H1 (cell line): ENCODE measurements at regions not wholly inside any gene's neighbourhood (a gene's known extent, or its start where the extent isn't known, plus 50 kb on each side); places are given as distances from the start of the nearest gene placed in this dataset.

Source experiments
- CTCF ChIA-PET: fragments of 300-600 bp; sonication (Branson Sonifier 250); formaldehyde crosslinking; loops from one replicate; lab custom pipeline; 2021; ENCODE audit not compliant: partially characterized antibody; lab: Charles Lee
- POLR2A ChIA-PET: fragments of 300-600 bp; sonication (Branson Sonifier 250); formaldehyde crosslinking; loops from one replicate; lab custom pipeline; 2021; ENCODE audit warnings: inconsistent platforms; ENCODE audit not compliant: partially characterized antibody; lab: Charles Lee
- DNase-seq, 2 experiments: peaks; one replicate each; pipeline versions ENCODE4 v3.0.0 to v3.0.0-alpha.2; 2010 to 2022; ENCODE audit warnings: low spot score in 2 of 2, low read depth in 1 of 2, mixed read lengths in 1 of 2
- FAIRE-seq: peaks from 2 replicates; lab custom pipeline; 2011; peaks lifted over from hg19 to GRCh38; lab: Jason Lieb, UNC
- H2AFZ ChIP-seq: 2 replicates; pipeline ENCODE4 v1.8.1; 2012; ENCODE audit warnings: low read length, inconsistent platforms
- H2AK5ac ChIP-seq: 2 replicates; pipeline ENCODE4 v1.6.1; 2013; ENCODE audit warnings: low read depth, low read length
- H2BK120ac ChIP-seq: replicated peaks from 2 replicates; pipeline ENCODE3; 2013; ENCODE audit warnings: low read depth, low read length, inconsistent platforms
- H2BK12ac ChIP-seq: 2 replicates; pipeline ENCODE4 v1.6.1; 2013; ENCODE audit warnings: low read depth, low read length
- H2BK15ac ChIP-seq: 2 replicates; pipeline ENCODE4 v1.6.1; 2013; ENCODE audit warnings: low read length
- H2BK20ac ChIP-seq: 2 replicates; pipeline ENCODE4 v1.6.1; 2013; ENCODE audit warnings: low read length
- H2BK5ac ChIP-seq: 2 replicates; pipeline ENCODE4 v1.6.1; 2013; ENCODE audit warnings: low read depth, low read length
- H3K14ac ChIP-seq: 2 replicates; pipeline ENCODE4 v1.6.1; 2013; ENCODE audit warnings: inconsistent platforms; ENCODE audit not compliant: insufficient read length
- H3K18ac ChIP-seq: 2 replicates; pipeline ENCODE4 v1.6.1; 2013; ENCODE audit warnings: low read length; ENCODE audit errors: extremely low read depth
- H3K23ac ChIP-seq: 2 replicates; pipeline ENCODE4 v1.6.1; 2013; ENCODE audit warnings: inconsistent platforms; ENCODE audit not compliant: insufficient read length
- H3K23me2 ChIP-seq: 2 replicates; pipeline ENCODE4 v1.6.1; 2013; ENCODE audit warnings: low read depth, low read length
- H3K27ac ChIP-seq: 2 replicates; pipeline ENCODE4 v1.6.1; 2011; ENCODE audit warnings: low read depth, low read length, inconsistent platforms
- H3K27me3 ChIP-seq, 4 experiments: replicated peaks in 1 of 4; 1 replicate in 1 of 4; 2 replicates in 3 of 4; pipeline versions ENCODE4 v1.6.1 to v1.8.1; 2011 to 2013; ENCODE audit warnings: low read length in 3 of 4, mild to moderate bottlenecking in 3 of 4, inconsistent platforms in 2 of 4, mixed read lengths in 2 of 4, moderate library complexity in 1 of 4; ENCODE audit not compliant: control insufficient read depth in 3 of 4, insufficient read depth in 3 of 4; ENCODE audit errors: extremely low read depth in 1 of 4
- H3K36me3 ChIP-seq, 4 experiments: 2 replicates each; pipeline versions ENCODE4 v1.6.1 to v1.8.1; 2011 to 2013; ENCODE audit warnings: mild to moderate bottlenecking in 4 of 4, low read length in 3 of 4, moderate library complexity in 2 of 4, control low read depth in 1 of 4, inconsistent platforms in 1 of 4; ENCODE audit not compliant: insufficient read depth in 4 of 4, control insufficient read depth in 2 of 4
- H3K4ac ChIP-seq: replicated peaks from 2 replicates; pipeline ENCODE3; 2013; ENCODE audit warnings: low read length, low read depth, mixed read lengths, inconsistent platforms; ENCODE audit not compliant: insufficient read length
- H3K4me1 ChIP-seq, 4 experiments: replicated peaks in 1 of 4; 1 replicate in 1 of 4; 2 replicates in 3 of 4; pipeline versions ENCODE4 v1.6.1 to v1.8.1; 2011 to 2013; ENCODE audit warnings: low read length in 3 of 4, inconsistent platforms in 2 of 4, mixed read lengths in 1 of 4; ENCODE audit not compliant: insufficient read depth in 4 of 4, control insufficient read depth in 3 of 4
- H3K4me2 ChIP-seq, 2 experiments: 2 replicates each; pipeline versions ENCODE4 v1.6.1 to v1.8.1; 2011 to 2013; ENCODE audit warnings: low read depth in 2 of 2, low read length in 2 of 2, control low read depth in 1 of 2, inconsistent platforms in 1 of 2, mild to moderate bottlenecking in 1 of 2; ENCODE audit not compliant: insufficient read depth in 1 of 2
- H3K4me3 ChIP-seq, 4 experiments: fragments of 200-600, 300-600 bp in 1 of 4; sonication (generic), shearing (Covaris generic), sonication (Bioruptor Twin) in 1 of 4; 2 replicates each; pipeline versions ENCODE4 v1.5.1 to v1.8.1; 2011 to 2016; ENCODE audit warnings: low read length in 4 of 4, low read depth in 3 of 4, control low read depth in 2 of 4, inconsistent platforms in 2 of 4, mild to moderate bottlenecking in 2 of 4, mixed read lengths in 1 of 4, moderate library complexity in 1 of 4; ENCODE audit not compliant: insufficient read depth in 2 of 4; ENCODE audit errors: extremely low read depth in 1 of 4
- H3K56ac ChIP-seq: replicated peaks from 2 replicates; pipeline ENCODE3; 2013; ENCODE audit warnings: low read depth, mild to moderate bottlenecking, mixed read lengths, low read length, inconsistent platforms; ENCODE audit not compliant: insufficient read length
- H3K79me1 ChIP-seq: 2 replicates; pipeline ENCODE4 v1.6.1; 2013; ENCODE audit warnings: low read depth, low read length, control low read depth
- H3K79me2 ChIP-seq, 2 experiments: 2 replicates each; pipeline versions ENCODE4 v1.6.1 to v1.8.1; 2012 to 2013; ENCODE audit warnings: low read length in 2 of 2, mild to moderate bottlenecking in 2 of 2, inconsistent platforms in 1 of 2; ENCODE audit not compliant: insufficient read depth in 2 of 2, control insufficient read depth in 1 of 2
- H3K9ac ChIP-seq, 4 experiments: replicated peaks in 1 of 4; 1 replicate in 1 of 4; 2 replicates in 3 of 4; pipeline versions ENCODE4 v1.6.1 to v1.8.1; 2011 to 2013; ENCODE audit warnings: low read depth in 3 of 4, low read length in 3 of 4, control low read depth in 2 of 4, mild to moderate bottlenecking in 2 of 4, moderate library complexity in 2 of 4, inconsistent platforms in 1 of 4; ENCODE audit errors: extremely low read depth in 1 of 4
- H3K9me3 ChIP-seq, 2 experiments: 2 replicates each; pipeline versions ENCODE4 v1.6.1 to v1.8.1; 2012 to 2013; ENCODE audit warnings: mild to moderate bottlenecking in 2 of 2, moderate library complexity in 2 of 2, control low read depth in 1 of 2, inconsistent platforms in 1 of 2, low read depth in 1 of 2, low read length in 1 of 2, mixed read lengths in 1 of 2; ENCODE audit not compliant: insufficient read depth in 2 of 2
- H4K20me1 ChIP-seq, 2 experiments: replicated peaks in 1 of 2; 2 replicates each; pipeline versions ENCODE3 to v1.8.1; 2011 to 2013; ENCODE audit warnings: inconsistent platforms in 2 of 2, low read length in 2 of 2, mild to moderate bottlenecking in 1 of 2; ENCODE audit not compliant: insufficient read depth in 2 of 2, control insufficient read depth in 1 of 2
- H4K5ac ChIP-seq: 2 replicates; pipeline ENCODE4 v1.6.1; 2013; ENCODE audit warnings: low read length, low read depth, mixed read lengths, inconsistent platforms; ENCODE audit not compliant: insufficient read length
- H4K8ac ChIP-seq: 2 replicates; pipeline ENCODE4 v1.8.0; 2013; ENCODE audit warnings: mild to moderate bottlenecking, moderate library complexity, low read length, inconsistent platforms; ENCODE audit not compliant: insufficient read depth; ENCODE audit errors: extremely low read depth
- H4K91ac ChIP-seq: replicated peaks from 2 replicates; pipeline ENCODE3; 2013; ENCODE audit warnings: low read length, mixed read lengths, inconsistent platforms; ENCODE audit not compliant: insufficient read length
- BRCA1 ChIP-seq: IDR thresholded peaks from 2 replicates; pipeline ENCODE4 v1.6.1; 2012; ENCODE audit warnings: low read depth, low read length, improper control_type of control experiment
- CBX5 ChIP-seq: fragments of 300-800, 300-1000 bp; sonication (generic); IDR thresholded peaks from 2 replicates; pipeline ENCODE4 v1.7.1; 2016; ENCODE audit warnings: antibody characterized with exemption, low read length, low read depth
- CHD1 ChIP-seq: IDR thresholded peaks from 2 replicates; pipeline ENCODE4 v1.6.1; 2012; ENCODE audit warnings: low read depth, low read length, improper control_type of control experiment
- CHD2 ChIP-seq: IDR thresholded peaks from 2 replicates; pipeline ENCODE4 v1.6.1; 2012; ENCODE audit warnings: low read length, improper control_type of control experiment
- CREB1 ChIP-seq: IDR thresholded peaks from 2 replicates; pipeline ENCODE4 v1.6.1; 2012; ENCODE audit warnings: inconsistent platforms
- GABPA ChIP-seq: IDR thresholded peaks from 2 replicates; pipeline ENCODE4 v1.6.1; 2011; ENCODE audit warnings: mild to moderate bottlenecking, low read length, moderate library complexity, borderline replicate concordance; ENCODE audit not compliant: insufficient read depth
- KDM1A ChIP-seq: fragments of 200-600, 300-600 bp; sonication (generic); IDR thresholded peaks from 2 replicates; pipeline ENCODE4 v1.7.1; 2016; ENCODE audit warnings: mild to moderate bottlenecking, low read length, borderline replicate concordance
- POLR2A ChIP-seq, 2 experiments: IDR thresholded peaks; 1 replicate in 1 of 2; 2 replicates in 1 of 2; pipeline ENCODE4 v1.6.1; 2011; ENCODE audit warnings: low read depth in 2 of 2, low read length in 2 of 2, mild to moderate bottlenecking in 2 of 2; ENCODE audit errors: control extremely low read depth in 1 of 2
- SRF ChIP-seq: IDR thresholded peaks from 2 replicates; pipeline ENCODE4 v1.6.1; 2011; ENCODE audit warnings: mild to moderate bottlenecking, low read depth, low read length, moderate library complexity
- TAF1 ChIP-seq: IDR thresholded peaks from 2 replicates; pipeline ENCODE4 v1.6.1; 2011; ENCODE audit warnings: mild to moderate bottlenecking, low read depth, low read length
- TBP ChIP-seq: IDR thresholded peaks from 2 replicates; pipeline ENCODE4 v1.6.1; 2011; ENCODE audit warnings: low read depth, low read length, improper control_type of control experiment
- WGBS, 2 experiments: shearing (Covaris generic) in 1 of 2; methylation state at CpG; one replicate each; pipeline versions ENCODE4 v1.1.6 to v1.1.7; 2013 to 2015; ENCODE audit warnings: low lambda C conversion rate in 2 of 2, mixed read lengths in 2 of 2, inconsistent platforms in 1 of 2, low coverage in 1 of 2, missing lambda C conversion rate in 1 of 2; ENCODE audit not compliant: insufficient replicate concordance in 2 of 2, insufficient coverage in 1 of 2, insufficient read length in 1 of 2; ENCODE audit errors: extremely low coverage in 1 of 2, missing lambda C conversion rate in 1 of 2; 5-methylcytosine and 5-hydroxymethylcytosine counted together

- no peak overlapping the region for H2AK5ac ChIP-seq
- H3K36me3 ChIP-seq = no peaks in the 10 kb centered on the region
- no peak overlapping the region for H3K4me3 ChIP-seq
- DNase-seq (no peak), FAIRE-seq (no peak)
- no peak overlapping the region for H3K4me2 ChIP-seq
- H3K9me3 ChIP-seq = peaks cover 17% of the 10 kb centered on the region in 2 experiments
- H2BK12ac ChIP-seq = no peak overlapping the region
- WGBS, 2 experiments = 43% methylated on average over 2 of the region's 2 CpGs; no CpG with 5 or more reads in 1 of the 2 experiments
- no peak overlapping the region for H2BK5ac ChIP-seq
- H4K91ac ChIP-seq = no peak overlapping the region
- no peak overlapping the region for H3K27ac ChIP-seq
- H4K8ac ChIP-seq = no peak overlapping the region
- H3K18ac ChIP-seq = no peak overlapping the region
- H3K23ac ChIP-seq = no peak overlapping the region
- no peak overlapping the region for H2AFZ ChIP-seq
- no peak overlapping the region for H4K5ac ChIP-seq
- H3K9ac ChIP-seq = no peak overlapping the region
- no peak overlapping the region for H2BK20ac ChIP-seq
- TF ChIP-seq CBX5 = no peak
- no peak for TF ChIP-seq CREB1
- TF ChIP-seq SRF = no peak
- TF ChIP-seq CHD1 = no peak
- TF ChIP-seq CHD2 = no peak
- TF ChIP-seq TBP = no peak
- TF ChIP-seq TAF1 = no peak
- TF ChIP-seq POLR2A (IDR thresholded peaks at IDR 0.05; ENCODE audit: control extremely low read depth in 1 of 2, low read depth in 2 of 2, low read length in 2 of 2) = no peak
- TF ChIP-seq KDM1A = no peak
- TF ChIP-seq GABPA = no peak
- TF ChIP-seq BRCA1 = no peak
- no peaks in the 10 kb centered on the region for H3K27me3 ChIP-seq
- no peak overlapping the region for H3K14ac ChIP-seq
- no peaks in the 10 kb centered on the region for H4K20me1 ChIP-seq
- ChIA-PET POLR2A (no interaction called here), CTCF (no interaction called here)
- no peaks in the 10 kb centered on the region for H3K23me2 ChIP-seq
- no peak overlapping the region for H3K56ac ChIP-seq
- no peak overlapping the region for H2BK15ac ChIP-seq
- no peaks in the 10 kb centered on the region for H3K79me2 ChIP-seq
- no peak overlapping the region for H3K4ac ChIP-seq
- no peak overlapping the region for H2BK120ac ChIP-seq
- H3K79me1 ChIP-seq = no peaks in the 10 kb centered on the region
- no peaks in the 10 kb centered on the region for H3K4me1 ChIP-seq
These were observed 110.5 kb downstream of the AASDHPPT start for GRCh38 chr11:106187860-106188456.
